H1 (cell line): ENCODE measurements at regions not wholly inside any gene's neighbourhood (a gene's known extent, or its start where the extent isn't known, plus 50 kb on each side); places are given as distances from the start of the nearest gene placed in this dataset.

Experiments
- CTCF ChIA-PET: fragments of 300-600 bp; sonication (Branson Sonifier 250); formaldehyde crosslinking; loops from one replicate; lab custom pipeline; 2021; ENCODE audit not compliant: partially characterized antibody; lab: Charles Lee
- POLR2A ChIA-PET: fragments of 300-600 bp; sonication (Branson Sonifier 250); formaldehyde crosslinking; loops from one replicate; lab custom pipeline; 2021; ENCODE audit warnings: inconsistent platforms; ENCODE audit not compliant: partially characterized antibody; lab: Charles Lee
- DNase-seq, 2 experiments: peaks; one replicate each; pipeline versions ENCODE4 v3.0.0 to v3.0.0-alpha.2; 2010 to 2022; ENCODE audit warnings: low spot score in 2 of 2, low read depth in 1 of 2, mixed read lengths in 1 of 2
- FAIRE-seq: peaks from 2 replicates; lab custom pipeline; 2011; peaks lifted over from hg19 to GRCh38; lab: Jason Lieb, UNC
- H2AFZ ChIP-seq: 2 replicates; pipeline ENCODE4 v1.8.1; 2012; ENCODE audit warnings: low read length, inconsistent platforms
- H2AK5ac ChIP-seq: 2 replicates; pipeline ENCODE4 v1.6.1; 2013; ENCODE audit warnings: low read depth, low read length
- H2BK120ac ChIP-seq: replicated peaks from 2 replicates; pipeline ENCODE3; 2013; ENCODE audit warnings: low read depth, low read length, inconsistent platforms
- H2BK12ac ChIP-seq: 2 replicates; pipeline ENCODE4 v1.6.1; 2013; ENCODE audit warnings: low read depth, low read length
- H2BK15ac ChIP-seq: 2 replicates; pipeline ENCODE4 v1.6.1; 2013; ENCODE audit warnings: low read length
- H2BK20ac ChIP-seq: 2 replicates; pipeline ENCODE4 v1.6.1; 2013; ENCODE audit warnings: low read length
- H2BK5ac ChIP-seq: 2 replicates; pipeline ENCODE4 v1.6.1; 2013; ENCODE audit warnings: low read depth, low read length
- H3K14ac ChIP-seq: 2 replicates; pipeline ENCODE4 v1.6.1; 2013; ENCODE audit warnings: inconsistent platforms; ENCODE audit not compliant: insufficient read length
- H3K18ac ChIP-seq: 2 replicates; pipeline ENCODE4 v1.6.1; 2013; ENCODE audit warnings: low read length; ENCODE audit errors: extremely low read depth
- H3K23ac ChIP-seq: 2 replicates; pipeline ENCODE4 v1.6.1; 2013; ENCODE audit warnings: inconsistent platforms; ENCODE audit not compliant: insufficient read length
- H3K23me2 ChIP-seq: 2 replicates; pipeline ENCODE4 v1.6.1; 2013; ENCODE audit warnings: low read depth, low read length
- H3K27ac ChIP-seq: 2 replicates; pipeline ENCODE4 v1.6.1; 2011; ENCODE audit warnings: low read depth, low read length, inconsistent platforms
- H3K27me3 ChIP-seq, 4 experiments: replicated peaks in 1 of 4; 1 replicate in 1 of 4; 2 replicates in 3 of 4; pipeline versions ENCODE4 v1.6.1 to v1.8.1; 2011 to 2013; ENCODE audit warnings: low read length in 3 of 4, mild to moderate bottlenecking in 3 of 4, inconsistent platforms in 2 of 4, mixed read lengths in 2 of 4, moderate library complexity in 1 of 4; ENCODE audit not compliant: control insufficient read depth in 3 of 4, insufficient read depth in 3 of 4; ENCODE audit errors: extremely low read depth in 1 of 4
- H3K36me3 ChIP-seq, 4 experiments: 2 replicates each; pipeline versions ENCODE4 v1.6.1 to v1.8.1; 2011 to 2013; ENCODE audit warnings: mild to moderate bottlenecking in 4 of 4, low read length in 3 of 4, moderate library complexity in 2 of 4, control low read depth in 1 of 4, inconsistent platforms in 1 of 4; ENCODE audit not compliant: insufficient read depth in 4 of 4, control insufficient read depth in 2 of 4
- H3K4ac ChIP-seq: replicated peaks from 2 replicates; pipeline ENCODE3; 2013; ENCODE audit warnings: low read length, low read depth, mixed read lengths, inconsistent platforms; ENCODE audit not compliant: insufficient read length
- H3K4me1 ChIP-seq, 4 experiments: replicated peaks in 1 of 4; 1 replicate in 1 of 4; 2 replicates in 3 of 4; pipeline versions ENCODE4 v1.6.1 to v1.8.1; 2011 to 2013; ENCODE audit warnings: low read length in 3 of 4, inconsistent platforms in 2 of 4, mixed read lengths in 1 of 4; ENCODE audit not compliant: insufficient read depth in 4 of 4, control insufficient read depth in 3 of 4
- H3K4me2 ChIP-seq, 2 experiments: 2 replicates each; pipeline versions ENCODE4 v1.6.1 to v1.8.1; 2011 to 2013; ENCODE audit warnings: low read depth in 2 of 2, low read length in 2 of 2, control low read depth in 1 of 2, inconsistent platforms in 1 of 2, mild to moderate bottlenecking in 1 of 2; ENCODE audit not compliant: insufficient read depth in 1 of 2
- H3K4me3 ChIP-seq, 4 experiments: fragments of 200-600, 300-600 bp in 1 of 4; sonication (generic), shearing (Covaris generic), sonication (Bioruptor Twin) in 1 of 4; 2 replicates each; pipeline versions ENCODE4 v1.5.1 to v1.8.1; 2011 to 2016; ENCODE audit warnings: low read length in 4 of 4, low read depth in 3 of 4, control low read depth in 2 of 4, inconsistent platforms in 2 of 4, mild to moderate bottlenecking in 2 of 4, mixed read lengths in 1 of 4, moderate library complexity in 1 of 4; ENCODE audit not compliant: insufficient read depth in 2 of 4; ENCODE audit errors: extremely low read depth in 1 of 4
- H3K56ac ChIP-seq: replicated peaks from 2 replicates; pipeline ENCODE3; 2013; ENCODE audit warnings: low read depth, mild to moderate bottlenecking, mixed read lengths, low read length, inconsistent platforms; ENCODE audit not compliant: insufficient read length
- H3K79me1 ChIP-seq: 2 replicates; pipeline ENCODE4 v1.6.1; 2013; ENCODE audit warnings: low read depth, low read length, control low read depth
- H3K79me2 ChIP-seq, 2 experiments: 2 replicates each; pipeline versions ENCODE4 v1.6.1 to v1.8.1; 2012 to 2013; ENCODE audit warnings: low read length in 2 of 2, mild to moderate bottlenecking in 2 of 2, inconsistent platforms in 1 of 2; ENCODE audit not compliant: insufficient read depth in 2 of 2, control insufficient read depth in 1 of 2
- H3K9ac ChIP-seq, 4 experiments: replicated peaks in 1 of 4; 1 replicate in 1 of 4; 2 replicates in 3 of 4; pipeline versions ENCODE4 v1.6.1 to v1.8.1; 2011 to 2013; ENCODE audit warnings: low read depth in 3 of 4, low read length in 3 of 4, control low read depth in 2 of 4, mild to moderate bottlenecking in 2 of 4, moderate library complexity in 2 of 4, inconsistent platforms in 1 of 4; ENCODE audit errors: extremely low read depth in 1 of 4
- H3K9me3 ChIP-seq, 2 experiments: 2 replicates each; pipeline versions ENCODE4 v1.6.1 to v1.8.1; 2012 to 2013; ENCODE audit warnings: mild to moderate bottlenecking in 2 of 2, moderate library complexity in 2 of 2, control low read depth in 1 of 2, inconsistent platforms in 1 of 2, low read depth in 1 of 2, low read length in 1 of 2, mixed read lengths in 1 of 2; ENCODE audit not compliant: insufficient read depth in 2 of 2
- H4K20me1 ChIP-seq, 2 experiments: replicated peaks in 1 of 2; 2 replicates each; pipeline versions ENCODE3 to v1.8.1; 2011 to 2013; ENCODE audit warnings: inconsistent platforms in 2 of 2, low read length in 2 of 2, mild to moderate bottlenecking in 1 of 2; ENCODE audit not compliant: insufficient read depth in 2 of 2, control insufficient read depth in 1 of 2
- H4K5ac ChIP-seq: 2 replicates; pipeline ENCODE4 v1.6.1; 2013; ENCODE audit warnings: low read length, low read depth, mixed read lengths, inconsistent platforms; ENCODE audit not compliant: insufficient read length
- H4K8ac ChIP-seq: 2 replicates; pipeline ENCODE4 v1.8.0; 2013; ENCODE audit warnings: mild to moderate bottlenecking, moderate library complexity, low read length, inconsistent platforms; ENCODE audit not compliant: insufficient read depth; ENCODE audit errors: extremely low read depth
- H4K91ac ChIP-seq: replicated peaks from 2 replicates; pipeline ENCODE3; 2013; ENCODE audit warnings: low read length, mixed read lengths, inconsistent platforms; ENCODE audit not compliant: insufficient read length
- ASH2L ChIP-seq: fragments of 200-600, 300-600 bp; sonication (generic); IDR thresholded peaks from one replicate; pipeline ENCODE4 v1.7.1; 2017; ENCODE audit warnings: low read length
- CREB1 ChIP-seq: IDR thresholded peaks from 2 replicates; pipeline ENCODE4 v1.6.1; 2012; ENCODE audit warnings: inconsistent platforms
- EGR1 ChIP-seq: IDR thresholded peaks from 2 replicates; pipeline ENCODE4 v1.6.1; 2011; ENCODE audit warnings: low read depth, low read length, borderline replicate concordance
- JUND ChIP-seq: IDR thresholded peaks from 2 replicates; pipeline ENCODE4 v1.6.1; 2011; ENCODE audit warnings: mild to moderate bottlenecking, improper control_type of control experiment, low read length
- KDM5A ChIP-seq: fragments of 200-600 bp; IDR thresholded peaks from 2 replicates; pipeline ENCODE4 v1.7.1; 2012; ENCODE audit warnings: mild to moderate bottlenecking, low read length, inconsistent platforms, mixed read lengths
- RBBP5 ChIP-seq: IDR thresholded peaks from 2 replicates; pipeline ENCODE4 v1.7.1; 2012; ENCODE audit warnings: low read depth, mild to moderate bottlenecking, inconsistent platforms, low read length, moderate library complexity, borderline replicate concordance
- RFX5 ChIP-seq: IDR thresholded peaks from 2 replicates; pipeline ENCODE4 v1.6.1; 2011; ENCODE audit warnings: low read depth, low read length, improper control_type of control experiment, borderline replicate concordance
- SRF ChIP-seq: IDR thresholded peaks from 2 replicates; pipeline ENCODE4 v1.6.1; 2011; ENCODE audit warnings: mild to moderate bottlenecking, low read depth, low read length, moderate library complexity
- TAF1 ChIP-seq: IDR thresholded peaks from 2 replicates; pipeline ENCODE4 v1.6.1; 2011; ENCODE audit warnings: mild to moderate bottlenecking, low read depth, low read length
- TBP ChIP-seq: IDR thresholded peaks from 2 replicates; pipeline ENCODE4 v1.6.1; 2011; ENCODE audit warnings: low read depth, low read length, improper control_type of control experiment
- TEAD4 ChIP-seq: IDR thresholded peaks from 2 replicates; pipeline ENCODE4 v1.6.1; 2012; ENCODE audit warnings: low read depth, low read length, inconsistent platforms, mixed read lengths
- YY1 ChIP-seq: IDR thresholded peaks from 2 replicates; pipeline ENCODE4 v1.6.1; 2011; ENCODE audit warnings: low read depth, mild to moderate bottlenecking, low read length
- WGBS, 2 experiments: shearing (Covaris generic) in 1 of 2; methylation state at CpG; one replicate each; pipeline versions ENCODE4 v1.1.6 to v1.1.7; 2013 to 2015; ENCODE audit warnings: low lambda C conversion rate in 2 of 2, mixed read lengths in 2 of 2, inconsistent platforms in 1 of 2, low coverage in 1 of 2, missing lambda C conversion rate in 1 of 2; ENCODE audit not compliant: insufficient replicate concordance in 2 of 2, insufficient coverage in 1 of 2, insufficient read length in 1 of 2; ENCODE audit errors: extremely low coverage in 1 of 2, missing lambda C conversion rate in 1 of 2; 5-methylcytosine and 5-hydroxymethylcytosine counted together
- TF ChIP-seq, protein P1 (sequence below): IDR thresholded peaks from 2 replicates; pipeline ENCODE4 v1.6.1; 2011; ENCODE audit warnings: low read depth, mild to moderate bottlenecking, low read length; ENCODE audit not compliant: insufficient read depth

DNA sequence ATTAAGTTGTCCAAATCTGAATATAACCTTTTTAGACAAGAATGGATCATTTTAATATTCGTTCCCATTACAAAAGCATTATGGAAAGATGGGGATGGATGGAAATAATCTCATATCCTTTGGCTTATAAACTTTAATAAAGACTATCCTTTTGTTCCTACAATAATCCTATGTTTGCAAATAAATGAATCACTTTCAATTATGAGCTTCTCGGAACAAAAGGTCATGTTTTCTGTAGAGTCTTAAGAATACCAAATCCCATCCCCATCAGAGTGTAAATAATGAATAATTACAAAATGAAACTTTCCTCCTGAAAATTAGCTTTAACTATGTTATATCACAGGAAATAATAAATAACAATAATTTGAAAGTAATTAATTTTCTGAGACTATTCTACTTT lies 329.7 kb downstream of the NR2F1-AS1 start:
- FAIRE-seq, result no peak

More for the DNA sequence above, 329.7 kb downstream of the NR2F1-AS1 start:
- POLR2A ChIA-PET, result no interaction called here
- CTCF ChIA-PET, result interaction anchor here (0.7 kb wide), 1 partner anchor 550 kb away, joined by 3 read pairs; no protein-coding TSS in a partner anchor
- H4K91ac ChIP-seq, result no peak overlapping the region
- H3K36me3 ChIP-seq, result no peaks in the 10 kb centered on the region
- H3K79me1 ChIP-seq, result no peaks in the 10 kb centered on the region
- no peaks in the 10 kb centered on the region for H4K20me1 ChIP-seq
- no peak overlapping the region for H2AK5ac ChIP-seq
- H3K4me2 ChIP-seq, result no peak overlapping the region
- H3K9ac ChIP-seq, result no peak overlapping the region
- H3K14ac ChIP-seq, result no peak overlapping the region
- H3K18ac ChIP-seq, result no peak overlapping the region
- no peaks in the 10 kb centered on the region for H3K9me3 ChIP-seq
- DNase-seq, result no peak
- no peak overlapping the region for H3K23ac ChIP-seq
- H3K56ac ChIP-seq, result no peak overlapping the region
- H3K4me1 ChIP-seq, result 0 out of 7 replicates have a peak, but pooled peaks cover 0 to 4% (median 0%) of the 10 kb centered on the region in 4 experiments
- no peak for TF ChIP-seq ASH2L
- TF ChIP-seq RBBP5, result no peak
- no peak for TF ChIP-seq SRF
- no peak for TF ChIP-seq EGR1
- no peak for TF ChIP-seq JUND
- no peak for TF ChIP-seq YY1
- no peak for TF ChIP-seq TEAD4
- TF ChIP-seq KDM5A, result no peak
- no peak for TF ChIP-seq TAF1
- TF ChIP-seq, protein P1, sequence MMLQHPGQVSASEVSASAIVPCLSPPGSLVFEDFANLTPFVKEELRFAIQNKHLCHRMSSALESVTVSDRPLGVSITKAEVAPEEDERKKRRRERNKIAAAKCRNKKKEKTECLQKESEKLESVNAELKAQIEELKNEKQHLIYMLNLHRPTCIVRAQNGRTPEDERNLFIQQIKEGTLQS, result no peak
- TF ChIP-seq CREB1, result no peak
- no peak for TF ChIP-seq RFX5
- TF ChIP-seq TBP, result no peak
- H4K8ac ChIP-seq, result no peak overlapping the region
- no peak overlapping the region for H2AFZ ChIP-seq
- H2BK20ac ChIP-seq, result no peak overlapping the region
- 90% methylated on average over 2 of the region's 2 CpGs; no CpG with 5 or more reads in 1 of the 2 experiments for WGBS, 2 experiments
- no peak overlapping the region for H3K27ac ChIP-seq
- no peak overlapping the region for H2BK120ac ChIP-seq
- H4K5ac ChIP-seq, result no peak overlapping the region
- no peaks in the 10 kb centered on the region; a peak in 2 of 7 replicates for H3K27me3 ChIP-seq
- H3K23me2 ChIP-seq, result no peaks in the 10 kb centered on the region
- no peak overlapping the region for H2BK5ac ChIP-seq
- H3K4ac ChIP-seq, result no peak overlapping the region
- H2BK15ac ChIP-seq, result no peak overlapping the region
- H2BK12ac ChIP-seq, result no peak overlapping the region
- H3K4me3 ChIP-seq, result no peak overlapping the region
- no peaks in the 10 kb centered on the region for H3K79me2 ChIP-seq
